EL (cell line): ENCODE measurements at regions not wholly inside any gene's neighbourhood (a gene's known extent, or its start where the extent isn't known, plus 50 kb on each side); places are given as distances from the start of the nearest gene placed in this dataset.
A peak's percentile ranks its signal among the peaks of the same experiment; 100 is the strongest.
"Not testable (repeated sequence)": the region's sequence is repeated elsewhere in the genome, so short reads cannot be mapped to it uniquely, and the experiment has no call there.

Experiments used
- DNase-seq: peaks from one replicate; pipeline ENCODE4 v3.0.0-alpha.2; 2016

DNA sequence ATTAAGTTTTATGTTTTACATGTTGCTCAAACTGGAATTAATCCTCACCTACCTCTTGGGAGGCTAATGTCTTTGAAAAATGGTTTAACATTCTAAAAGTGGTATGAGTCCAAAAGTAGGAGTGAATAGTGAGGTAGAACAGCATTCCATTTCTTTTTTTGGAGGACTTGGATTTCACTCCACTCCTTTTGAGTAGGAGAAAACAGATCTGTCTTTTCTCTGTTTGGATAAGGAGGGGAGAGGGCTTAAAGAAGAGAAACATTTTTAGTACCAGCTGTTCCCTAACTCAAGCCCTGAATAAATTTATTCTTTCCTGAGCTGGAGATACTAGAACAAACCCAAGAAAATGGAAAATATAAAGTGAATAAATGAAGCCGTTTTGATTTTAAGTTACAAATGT lies 687.9 kb downstream of the MECOM start:
- DNase-seq: no peak

GRCh38 chr3:168974617-168975403 lies 688.7 kb downstream of the MECOM start:
- no peak for DNase-seq

GRCh38 chr3:168973897-168974296 lies 689.6 kb downstream of the MECOM start:
- DNase-seq: peak; percentile 12

GRCh38 chr3:168973206-168973605 lies 690.3 kb downstream of the MECOM start:
- no peak for DNase-seq

DNA sequence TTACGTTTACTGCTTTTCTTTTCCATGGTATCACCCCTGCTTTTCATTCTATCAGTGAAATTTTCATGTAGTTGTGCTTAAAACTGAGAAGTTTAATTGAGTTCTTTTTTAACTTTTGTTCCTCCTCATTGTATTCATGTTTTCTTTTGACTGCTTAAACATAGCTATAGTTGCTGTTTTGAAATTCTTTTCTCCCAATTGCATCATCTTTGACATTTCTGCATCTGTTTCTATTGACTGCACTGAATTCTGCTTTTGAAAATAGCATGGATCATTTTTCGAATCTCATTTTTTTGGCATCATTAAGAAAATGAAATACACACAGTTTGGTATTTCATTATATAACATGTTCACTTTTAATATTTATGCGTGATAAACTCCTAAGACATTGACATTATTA lies 694.9 kb downstream of the MECOM start:
- DNase-seq: no peak

DNA sequence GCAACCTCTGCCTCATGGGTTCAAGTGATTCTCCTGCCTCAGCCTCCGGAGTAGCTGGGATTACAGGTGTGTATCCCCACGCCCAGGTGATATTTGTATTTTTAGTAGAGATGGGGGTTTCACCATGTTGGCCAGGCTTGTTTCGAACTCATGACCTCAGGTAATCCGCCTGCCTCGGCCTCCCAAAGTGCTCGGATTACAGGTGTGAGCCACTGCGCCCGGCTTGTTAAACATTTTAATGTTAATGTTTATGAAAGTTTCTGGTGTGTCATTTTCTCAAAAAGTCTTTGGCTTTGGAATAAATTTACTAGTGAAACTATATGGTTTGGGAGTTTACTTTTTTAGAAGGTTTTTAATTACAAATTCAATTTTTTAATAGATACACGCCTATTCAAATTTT lies 698.8 kb downstream of the MECOM start:
- DNase-seq: no peak

DNA sequence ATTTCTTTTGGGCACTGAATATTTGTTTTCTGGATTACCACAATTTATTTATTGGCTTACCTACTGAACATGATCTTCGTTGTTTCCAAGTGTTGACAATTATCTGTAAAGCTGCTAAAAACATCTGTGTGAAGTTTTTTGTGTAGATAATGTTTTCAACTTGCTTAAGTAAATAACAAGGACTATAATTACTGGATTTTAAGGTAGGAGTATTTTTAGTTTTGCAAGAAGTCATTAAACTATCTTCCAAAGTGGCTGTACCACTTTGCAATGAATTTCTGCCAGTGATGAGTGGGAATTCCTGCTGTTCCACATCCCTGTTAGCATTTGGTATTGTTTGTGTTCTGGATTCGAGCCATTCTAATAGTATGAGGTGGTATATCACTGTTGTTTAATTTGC lies 702.2 kb downstream of the MECOM start:
- DNase-seq: no peak

GRCh38 chr3:168959731-168960130 lies 703.8 kb downstream of the MECOM start:
- no peak for DNase-seq

- no peak for DNase-seq
Measured at GRCh38 chr3:168958466-168958865, 705.0 kb downstream of the MECOM start.

GRCh38 chr3:168956076-168956475 lies 707.4 kb downstream of the MECOM start:
- no peak for DNase-seq

DNA sequence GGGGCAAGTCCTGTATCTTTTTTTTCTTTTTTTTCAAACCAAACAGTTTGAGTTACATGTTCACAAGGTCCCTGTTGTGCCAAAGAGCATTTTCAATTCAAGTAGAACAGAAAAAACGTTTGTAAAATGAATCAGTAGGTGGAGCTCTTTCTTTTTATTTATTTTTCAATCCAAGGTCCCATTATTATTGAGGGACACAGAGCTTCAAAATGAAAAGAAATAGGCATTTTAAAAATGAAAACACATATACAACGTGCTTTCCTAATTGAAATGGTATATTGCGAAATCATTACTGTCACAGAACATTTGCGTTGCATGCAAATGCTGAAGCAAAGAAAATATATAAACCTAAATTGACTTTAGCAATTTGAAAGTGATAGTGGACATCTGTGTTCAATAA lies 711.0 kb downstream of the MECOM start:
- peak; percentile 13 for DNase-seq

GRCh38 chr3:168951884-168952283 lies 711.6 kb downstream of the MECOM start:
- no peak for DNase-seq

GRCh38 chr3:168951368-168951767 lies 712.1 kb downstream of the MECOM start:
- no peak for DNase-seq

GRCh38 chr3:168950622-168951021 lies 712.9 kb downstream of the MECOM start:
- no peak for DNase-seq

DNA sequence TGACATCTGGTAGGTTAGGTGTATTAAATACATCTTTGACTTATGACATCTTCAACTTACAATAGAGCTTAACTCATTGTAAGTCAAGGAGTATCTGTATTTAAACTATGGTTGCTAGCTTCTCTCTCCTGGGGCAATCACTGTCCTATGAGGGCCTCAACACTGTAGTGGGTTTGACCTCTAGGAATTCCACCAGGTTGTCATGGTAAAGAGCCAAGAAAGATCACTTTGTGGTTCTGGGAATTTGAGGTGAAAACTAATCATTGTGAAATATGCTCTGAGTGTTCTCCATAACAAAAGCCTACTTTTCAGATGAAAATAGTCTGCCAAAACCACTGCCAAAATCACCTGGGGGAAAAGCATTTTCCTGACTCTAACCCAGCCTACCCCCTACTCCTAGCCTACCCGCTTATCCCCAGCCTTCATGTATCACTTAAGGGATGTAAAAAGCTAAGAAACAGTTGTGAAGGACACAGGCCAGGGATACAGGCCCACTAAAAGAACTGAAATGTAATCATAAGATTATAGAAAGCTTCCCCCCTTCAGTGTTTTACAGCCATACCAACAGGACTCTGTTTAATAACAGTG lies 723.8 kb downstream of the MECOM start:
- no peak for DNase-seq

DNA sequence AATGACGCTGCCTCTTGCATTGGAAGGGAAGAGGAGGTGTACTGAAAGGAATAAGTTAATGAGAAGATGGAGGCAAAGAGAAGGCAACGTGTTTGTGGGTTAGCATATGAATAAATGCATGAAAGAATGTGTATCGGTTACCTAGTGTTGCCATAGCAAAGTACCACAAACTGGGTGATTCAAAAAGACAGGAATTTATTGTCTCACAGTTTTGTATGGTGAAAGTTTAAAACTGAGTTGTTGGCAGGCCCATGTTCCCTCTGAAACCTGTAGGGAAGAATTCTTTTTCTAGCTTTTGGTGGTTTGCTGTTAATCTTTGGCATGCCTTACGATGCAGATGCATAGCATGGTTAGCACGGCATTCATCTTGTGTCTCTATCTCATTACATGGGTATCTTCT lies 729.9 kb downstream of the MECOM start:
- DNase-seq: peak; percentile 43

DNA sequence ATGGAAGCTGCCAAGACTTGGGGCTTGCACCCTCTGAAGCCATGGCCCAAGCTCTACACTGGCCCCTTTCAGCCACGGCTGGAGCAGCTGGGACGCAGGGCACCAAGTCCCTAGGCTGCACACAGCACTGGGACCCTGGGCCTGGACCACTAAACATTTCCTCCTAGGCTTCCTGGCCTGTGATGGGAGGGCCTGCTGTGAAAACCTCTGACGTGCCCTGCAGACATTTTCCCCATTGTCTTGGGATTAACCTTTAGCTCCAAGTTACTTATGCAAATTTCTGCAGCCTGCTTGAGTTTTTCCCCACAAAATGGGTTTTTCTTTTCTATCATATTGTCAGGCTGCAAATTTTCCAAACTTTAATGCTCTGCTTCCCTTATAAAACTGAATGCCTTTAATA lies 733.5 kb downstream of the MECOM start:
- not testable (repeated sequence) for DNase-seq

DNA sequence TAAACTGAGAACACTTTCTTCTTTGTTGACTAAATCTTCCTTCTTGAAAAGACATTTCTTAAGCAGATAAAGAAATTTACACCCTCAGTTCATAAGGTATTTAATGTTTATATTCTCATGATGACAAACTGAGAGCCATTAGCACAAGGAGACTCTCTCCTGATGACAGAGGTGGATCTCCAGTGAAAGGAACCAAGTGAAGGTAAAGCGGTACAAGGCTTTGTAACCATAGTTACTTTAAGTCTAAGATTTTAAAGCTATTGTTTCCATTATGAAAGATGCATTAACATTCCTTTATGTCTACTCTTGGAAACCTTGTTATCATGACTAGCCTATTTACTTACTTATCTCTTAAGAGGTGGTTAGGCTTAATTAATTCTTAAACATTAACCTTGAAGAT lies 737.1 kb downstream of the MECOM start:
- no peak for DNase-seq

GRCh38 chr3:168925568-168925967 lies 737.9 kb downstream of the MECOM start:
- DNase-seq: no peak

DNA sequence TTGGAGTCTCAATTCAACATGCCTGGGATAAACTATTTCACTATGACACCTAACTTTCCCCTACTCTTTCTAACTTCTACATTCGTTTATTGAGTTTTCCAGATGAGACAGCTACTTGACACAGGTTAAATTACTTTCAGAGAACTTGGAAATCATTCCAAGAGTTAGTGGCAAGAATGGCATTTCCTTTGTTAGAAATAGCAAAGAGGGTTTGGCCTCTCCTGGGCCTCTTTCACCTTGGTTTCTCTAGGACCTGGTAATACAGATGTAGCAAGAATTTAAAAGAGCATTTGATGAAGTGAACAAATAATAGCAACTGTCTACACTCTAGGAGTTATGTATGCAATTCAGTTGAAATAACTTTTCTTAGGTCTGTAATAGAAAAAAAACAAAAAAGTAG lies 748.9 kb downstream of the MECOM start:
- DNase-seq: no peak

GRCh38 chr3:168909260-168909659 lies 754.3 kb downstream of the MECOM start:
- DNase-seq: no peak

DNA sequence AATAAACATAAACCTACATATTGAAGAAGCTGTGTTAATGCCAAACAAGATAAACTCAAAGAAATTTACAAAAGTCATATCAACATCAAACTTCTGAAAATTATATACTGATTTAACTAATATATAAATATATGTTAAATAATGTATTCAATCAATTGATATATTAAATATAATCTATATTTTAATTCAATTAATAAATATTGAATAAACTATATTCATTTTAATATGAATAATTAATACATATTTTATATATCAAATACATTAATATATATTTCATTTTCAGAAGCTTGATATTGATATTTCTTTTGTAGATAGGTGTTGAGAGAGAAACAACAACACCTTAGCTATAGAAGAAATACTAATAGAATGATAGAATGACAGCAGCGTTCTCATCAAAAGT lies 768.1 kb downstream of the MECOM start:
- DNase-seq: no peak

- no peak for DNase-seq
Measured at GRCh38 chr3:168894214-168894613, 769.3 kb downstream of the MECOM start.

- DNase-seq: no peak
Measured at GRCh38 chr3:168889666-168890065, 773.8 kb downstream of the MECOM start.

GRCh38 chr3:168888781-168889180 lies 774.7 kb downstream of the MECOM start:
- DNase-seq: no peak
